ENCODE measurements at regions not wholly inside any gene's neighbourhood (a gene's known extent, or its start where the extent isn't known, plus 50 kb on each side); places are given as distances from the start of the nearest gene placed in this dataset.

GRCh38 chr16:47927330-47927729, 228.5 kb downstream of the ABCC12 start:
- Histone ChIP-seq H3K9me3 (ENCODE audit: control insufficient read depth, low read length) (no peaks in the 10 kb centered on the region), H3K27me3 (replicated peaks; ENCODE audit: control insufficient read depth, insufficient read depth, low read length, poor library complexity, severe bottlenecking) (no peaks in the 10 kb centered on the region), H3K4me1 (ENCODE audit: control insufficient read depth, insufficient read depth, low read length, poor library complexity, severe bottlenecking) (no peaks in the 10 kb centered on the region), H3K36me3 (ENCODE audit: control insufficient read depth, insufficient read depth, low read length) (no peaks in the 10 kb centered on the region), H3K4me3 (ENCODE audit: insufficient read depth, low read depth, low read length, poor library complexity, severe bottlenecking) (no peak overlapping the region), H3K27ac (ENCODE audit: insufficient read depth, low read length, poor library complexity, severe bottlenecking) (no peak overlapping the region)
- no peak for DNase-seq

GRCh38 chr16:47925811-47926460, 229.9 kb downstream of the ABCC12 start:
- Histone ChIP-seq H3K27me3 (replicated peaks; ENCODE audit: control insufficient read depth, insufficient read depth, low read length, poor library complexity, severe bottlenecking) (no peaks in the 10 kb centered on the region), H3K36me3 (ENCODE audit: control insufficient read depth, insufficient read depth, low read length) (no peaks in the 10 kb centered on the region), H3K27ac (ENCODE audit: insufficient read depth, low read length, poor library complexity, severe bottlenecking) (no peak overlapping the region), H3K4me3 (ENCODE audit: insufficient read depth, low read depth, low read length, poor library complexity, severe bottlenecking) (no peak overlapping the region), H3K9me3 (ENCODE audit: control insufficient read depth, low read length) (no peaks in the 10 kb centered on the region), H3K4me1 (ENCODE audit: control insufficient read depth, insufficient read depth, low read length, poor library complexity, severe bottlenecking) (no peaks in the 10 kb centered on the region)
- DNase-seq = no peak

- no peak overlapping the region for H3K27ac ChIP-seq (ENCODE audit: insufficient read depth, low read length, poor library complexity, severe bottlenecking)
- no peaks in the 10 kb centered on the region for H3K9me3 ChIP-seq (ENCODE audit: control insufficient read depth, low read length)
- DNase-seq = no peak
- H3K36me3 ChIP-seq (ENCODE audit: control insufficient read depth, insufficient read depth, low read length) = no peaks in the 10 kb centered on the region
- no peak overlapping the region for H3K4me3 ChIP-seq (ENCODE audit: insufficient read depth, low read depth, low read length, poor library complexity, severe bottlenecking)
- no peaks in the 10 kb centered on the region for H3K27me3 ChIP-seq (replicated peaks; ENCODE audit: control insufficient read depth, insufficient read depth, low read length, poor library complexity, severe bottlenecking)
- no peaks in the 10 kb centered on the region for H3K4me1 ChIP-seq (ENCODE audit: control insufficient read depth, insufficient read depth, low read length, poor library complexity, severe bottlenecking)
Observed at GRCh38 chr16:47924950-47925349, 230.8 kb downstream of the ABCC12 start.

GRCh38 chr16:47921535-47921934, 234.3 kb downstream of the ABCC12 start:
- no peak for DNase-seq
- no peaks in the 10 kb centered on the region for H3K9me3 ChIP-seq (ENCODE audit: control insufficient read depth, low read length)
- no peak overlapping the region for H3K4me3 ChIP-seq (ENCODE audit: insufficient read depth, low read depth, low read length, poor library complexity, severe bottlenecking)
- H3K36me3 ChIP-seq (ENCODE audit: control insufficient read depth, insufficient read depth, low read length) = no peaks in the 10 kb centered on the region
- no peak overlapping the region for H3K27ac ChIP-seq (ENCODE audit: insufficient read depth, low read length, poor library complexity, severe bottlenecking)
- H3K27me3 ChIP-seq (replicated peaks; ENCODE audit: control insufficient read depth, insufficient read depth, low read length, poor library complexity, severe bottlenecking) = no peaks in the 10 kb centered on the region
- no peaks in the 10 kb centered on the region for H3K4me1 ChIP-seq (ENCODE audit: control insufficient read depth, insufficient read depth, low read length, poor library complexity, severe bottlenecking)

- Histone ChIP-seq H3K27ac (ENCODE audit: insufficient read depth, low read length, poor library complexity, severe bottlenecking) (no peak overlapping the region), H3K27me3 (replicated peaks; ENCODE audit: control insufficient read depth, insufficient read depth, low read length, poor library complexity, severe bottlenecking) (no peaks in the 10 kb centered on the region), H3K4me1 (ENCODE audit: control insufficient read depth, insufficient read depth, low read length, poor library complexity, severe bottlenecking) (no peaks in the 10 kb centered on the region), H3K36me3 (ENCODE audit: control insufficient read depth, insufficient read depth, low read length) (no peaks in the 10 kb centered on the region), H3K9me3 (ENCODE audit: control insufficient read depth, low read length) (no peaks in the 10 kb centered on the region), H3K4me3 (ENCODE audit: insufficient read depth, low read depth, low read length, poor library complexity, severe bottlenecking) (no peak overlapping the region)
- DNase-seq = no peak
Observed at GRCh38 chr16:47920709-47921108, 235.1 kb downstream of the ABCC12 start.

- H3K36me3 ChIP-seq (ENCODE audit: control insufficient read depth, insufficient read depth, low read length) = no peaks in the 10 kb centered on the region
- no peak overlapping the region for H3K4me3 ChIP-seq (ENCODE audit: insufficient read depth, low read depth, low read length, poor library complexity, severe bottlenecking)
- H3K4me1 ChIP-seq (ENCODE audit: control insufficient read depth, insufficient read depth, low read length, poor library complexity, severe bottlenecking) = no peaks in the 10 kb centered on the region
- H3K9me3 ChIP-seq (ENCODE audit: control insufficient read depth, low read length) = no peaks in the 10 kb centered on the region
- no peak overlapping the region for H3K27ac ChIP-seq (ENCODE audit: insufficient read depth, low read length, poor library complexity, severe bottlenecking)
- no peak for DNase-seq
- H3K27me3 ChIP-seq (replicated peaks; ENCODE audit: control insufficient read depth, insufficient read depth, low read length, poor library complexity, severe bottlenecking) = no peaks in the 10 kb centered on the region
Observed at GRCh38 chr16:47917118-47917517, 238.7 kb downstream of the ABCC12 start.

- H3K4me3 ChIP-seq (ENCODE audit: insufficient read depth, low read depth, low read length, poor library complexity, severe bottlenecking) = no peak overlapping the region
- H3K36me3 ChIP-seq (ENCODE audit: control insufficient read depth, insufficient read depth, low read length) = no peaks in the 10 kb centered on the region
- no peak overlapping the region for H3K27ac ChIP-seq (ENCODE audit: insufficient read depth, low read length, poor library complexity, severe bottlenecking)
- H3K27me3 ChIP-seq (replicated peaks; ENCODE audit: control insufficient read depth, insufficient read depth, low read length, poor library complexity, severe bottlenecking) = no peaks in the 10 kb centered on the region
- DNase-seq = no peak
- H3K9me3 ChIP-seq (ENCODE audit: control insufficient read depth, low read length) = no peaks in the 10 kb centered on the region
- H3K4me1 ChIP-seq (ENCODE audit: control insufficient read depth, insufficient read depth, low read length, poor library complexity, severe bottlenecking) = no peaks in the 10 kb centered on the region
Observed at GRCh38 chr16:47916266-47916665, 239.5 kb downstream of the ABCC12 start.

- Histone ChIP-seq H3K27me3 (replicated peaks; ENCODE audit: control insufficient read depth, insufficient read depth, low read length, poor library complexity, severe bottlenecking) (no peaks in the 10 kb centered on the region), H3K36me3 (ENCODE audit: control insufficient read depth, insufficient read depth, low read length) (no peaks in the 10 kb centered on the region), H3K4me1 (ENCODE audit: control insufficient read depth, insufficient read depth, low read length, poor library complexity, severe bottlenecking) (no peaks in the 10 kb centered on the region), H3K4me3 (ENCODE audit: insufficient read depth, low read depth, low read length, poor library complexity, severe bottlenecking) (no peak overlapping the region), H3K9me3 (ENCODE audit: control insufficient read depth, low read length) (no peaks in the 10 kb centered on the region), H3K27ac (ENCODE audit: insufficient read depth, low read length, poor library complexity, severe bottlenecking) (no peak overlapping the region)
- DNase-seq = no peak
Observed at GRCh38 chr16:47907109-47907508, 248.7 kb downstream of the ABCC12 start.

GRCh38 chr16:47905771-47906170, 250.0 kb downstream of the ABCC12 start:
- Histone ChIP-seq H3K9me3 (ENCODE audit: control insufficient read depth, low read length) (no peaks in the 10 kb centered on the region), H3K36me3 (ENCODE audit: control insufficient read depth, insufficient read depth, low read length) (no peaks in the 10 kb centered on the region), H3K4me3 (ENCODE audit: insufficient read depth, low read depth, low read length, poor library complexity, severe bottlenecking) (no peak overlapping the region), H3K4me1 (ENCODE audit: control insufficient read depth, insufficient read depth, low read length, poor library complexity, severe bottlenecking) (no peaks in the 10 kb centered on the region), H3K27me3 (replicated peaks; ENCODE audit: control insufficient read depth, insufficient read depth, low read length, poor library complexity, severe bottlenecking) (no peaks in the 10 kb centered on the region), H3K27ac (ENCODE audit: insufficient read depth, low read length, poor library complexity, severe bottlenecking) (no peak overlapping the region)
- no peak for DNase-seq

GRCh38 chr16:47904691-47905090, 251.1 kb downstream of the ABCC12 start:
- Histone ChIP-seq H3K4me1 (ENCODE audit: control insufficient read depth, insufficient read depth, low read length, poor library complexity, severe bottlenecking) (no peaks in the 10 kb centered on the region), H3K36me3 (ENCODE audit: control insufficient read depth, insufficient read depth, low read length) (no peaks in the 10 kb centered on the region), H3K4me3 (ENCODE audit: insufficient read depth, low read depth, low read length, poor library complexity, severe bottlenecking) (no peak overlapping the region), H3K27me3 (replicated peaks; ENCODE audit: control insufficient read depth, insufficient read depth, low read length, poor library complexity, severe bottlenecking) (no peaks in the 10 kb centered on the region), H3K9me3 (ENCODE audit: control insufficient read depth, low read length) (no peaks in the 10 kb centered on the region), H3K27ac (ENCODE audit: insufficient read depth, low read length, poor library complexity, severe bottlenecking) (no peak overlapping the region)
- no peak for DNase-seq
